Neutrophil (primary cell): ENCODE measurements at regions not wholly inside any gene's neighbourhood (a gene's known extent, or its start where the extent isn't known, plus 50 kb on each side); places are given as distances from the start of the nearest gene placed in this dataset.

ENCODE experiments used
- H3K27ac ChIP-seq: fragments of 200-600 bp; sonication (generic); 2 replicates; pipeline ENCODE4 v1.5.1; 2016; ENCODE audit warnings: mild to moderate bottlenecking, moderate library complexity
- H3K27me3 ChIP-seq: fragments of 200-600 bp; sonication (generic); 2 replicates; pipeline ENCODE4 v1.6.0; 2016; ENCODE audit warnings: mild to moderate bottlenecking
- H3K36me3 ChIP-seq: fragments of 200-600 bp; sonication (generic); 2 replicates; pipeline ENCODE4 v1.5.1; 2017
- H3K4me1 ChIP-seq, 2 experiments: fragments of 200-600 bp in 1 of 2; sonication (generic) in 1 of 2; 1 replicate in 1 of 2; 2 replicates in 1 of 2; pipeline versions ENCODE4 v1.5.1 to v1.6.1; 2013 to 2016; ENCODE audit warnings: low read depth in 1 of 2, low read length in 1 of 2, mild to moderate bottlenecking in 1 of 2, moderate library complexity in 1 of 2; ENCODE audit not compliant: control insufficient read depth in 1 of 2, insufficient read depth in 1 of 2
- H3K4me3 ChIP-seq, 2 experiments: fragments of 200-600 bp in 1 of 2; sonication (generic) in 1 of 2; 1 replicate in 1 of 2; 2 replicates in 1 of 2; pipeline ENCODE4 v1.5.1; 2013 to 2016; ENCODE audit warnings: low read depth in 1 of 2, low read length in 1 of 2, mild to moderate bottlenecking in 1 of 2, moderate library complexity in 1 of 2
- H3K9me3 ChIP-seq: fragments of 200-600 bp; sonication (generic); 2 replicates; pipeline ENCODE4 v1.5.1; 2016
- CTCF ChIP-seq: fragments of 200-600 bp; sonication (generic); IDR thresholded peaks from 2 replicates; pipeline ENCODE4 v1.5.1; 2016; ENCODE audit warnings: antibody characterized with exemption

- no peaks in the 10 kb centered on the region for H3K27me3 ChIP-seq
- H3K27ac ChIP-seq: no peak overlapping the region
- TF ChIP-seq CTCF: no peak
- no peak overlapping the region for H3K4me3 ChIP-seq
- no peaks in the 10 kb centered on the region for H3K4me1 ChIP-seq
- no peaks in the 10 kb centered on the region for H3K9me3 ChIP-seq
- H3K36me3 ChIP-seq: no peaks in the 10 kb centered on the region
Measured at GRCh38 chr5:4740156-4740555, 400.0 kb upstream of the ADAMTS16 start.

- TF ChIP-seq CTCF: no peak
- H3K27ac ChIP-seq: no peak overlapping the region
- H3K9me3 ChIP-seq: no peaks in the 10 kb centered on the region
- no peaks in the 10 kb centered on the region for H3K4me1 ChIP-seq
- H3K27me3 ChIP-seq: no peaks in the 10 kb centered on the region
- H3K4me3 ChIP-seq: no peak overlapping the region
- no peaks in the 10 kb centered on the region for H3K36me3 ChIP-seq
Measured at GRCh38 chr5:4758550-4758949, 381.6 kb upstream of the ADAMTS16 start.

- Histone ChIP-seq H3K27ac (no peak overlapping the region), H3K36me3 (no peaks in the 10 kb centered on the region), H3K4me1 (no peaks in the 10 kb centered on the region), H3K27me3 (no peaks in the 10 kb centered on the region), H3K4me3 (no peak overlapping the region), H3K9me3 (no peaks in the 10 kb centered on the region)
- TF ChIP-seq CTCF: no peak
Measured at GRCh38 chr5:4758996-4759395, 381.1 kb upstream of the ADAMTS16 start.

GRCh38 chr5:4762316-4762715, 377.8 kb upstream of the ADAMTS16 start:
- Histone ChIP-seq H3K9me3 (no peaks in the 10 kb centered on the region), H3K4me3 (no peak overlapping the region), H3K4me1 (no peaks in the 10 kb centered on the region), H3K27me3 (no peaks in the 10 kb centered on the region), H3K27ac (no peak overlapping the region), H3K36me3 (no peaks in the 10 kb centered on the region)
- TF ChIP-seq CTCF: no peak

- Histone ChIP-seq H3K9me3 (no peaks in the 10 kb centered on the region), H3K27me3 (no peaks in the 10 kb centered on the region), H3K4me3 (no peak overlapping the region), H3K36me3 (no peaks in the 10 kb centered on the region), H3K4me1 (no peaks in the 10 kb centered on the region), H3K27ac (no peak overlapping the region)
- TF ChIP-seq CTCF: no peak
Measured at GRCh38 chr5:4765411-4765810, 374.7 kb upstream of the ADAMTS16 start.

- no peak overlapping the region for H3K27ac ChIP-seq
- no peaks in the 10 kb centered on the region for H3K9me3 ChIP-seq
- no peaks in the 10 kb centered on the region for H3K4me1 ChIP-seq
- H3K27me3 ChIP-seq: no peaks in the 10 kb centered on the region
- no peak overlapping the region for H3K4me3 ChIP-seq
- no peaks in the 10 kb centered on the region for H3K36me3 ChIP-seq
- TF ChIP-seq CTCF: no peak
Measured at GRCh38 chr5:4766101-4766500, 374.0 kb upstream of the ADAMTS16 start.
